Ovary (tissue), 7 donors: ENCODE measurements at regions not wholly inside any gene's neighbourhood (a gene's known extent, or its start where the extent isn't known, plus 50 kb on each side); places are given as distances from the start of the nearest gene placed in this dataset.
"Not testable (repeated sequence)": the region's sequence is repeated elsewhere in the genome, so short reads cannot be mapped to it uniquely, and the experiment has no call there.

Source experiments
- DNase-seq, 5 donors: peaks; one replicate each; pipeline ENCODE4 v3.0.0-alpha.2; 2019 to 2020
- H3K27ac ChIP-seq, 2 donors: fragments of 200-600 bp; one replicate each; pipeline versions ENCODE4 v1.5.1 to v1.8.0; 2019 to 2022
- H3K27me3 ChIP-seq: fragments of 200-600 bp; one replicate; pipeline ENCODE4 v1.8.0; 2022
- H3K36me3 ChIP-seq: fragments of 200-600 bp; sonication (generic); one replicate; pipeline ENCODE4 v1.5.1; 2019
- H3K4me1 ChIP-seq: one replicate; pipeline ENCODE4 v1.8.1; 2013; ENCODE audit warnings: mild to moderate bottlenecking, moderate library complexity; ENCODE audit not compliant: insufficient read depth
- H3K4me3 ChIP-seq: fragments of 200-600 bp; sonication (generic); one replicate; pipeline ENCODE4 v1.5.1; 2017
- H3K9me3 ChIP-seq, 2 donors: fragments of 200-600 bp in 1 of 2; sonication (generic) in 1 of 2; one replicate each; pipeline versions ENCODE4 v1.5.1 to v1.8.1; 2013 to 2019; ENCODE audit warnings: mild to moderate bottlenecking in 1 of 2, moderate library complexity in 1 of 2
- WGBS, 3 donors: extraction: QIAGEN DNeasy Blood & Tissue Kit in 1 of 3; methylation state at CpG; one replicate each; pipeline versions ENCODE4 v1.1.5 to v1.1.7; 2013 to 2017; 5-methylcytosine and 5-hydroxymethylcytosine counted together
- intact Hi-C, 4 donors: fragments of 100-400 bp; cut with DNase I; formaldehyde crosslinking; loops; one replicate each; pipeline versions ENCODE4 v1.11.0 to v1.15.1; 2022 to 2023
- donor health status: DM: no; HTN: no; CAD: no; lungs with moderate emphysema.
- donor health status: DM: no; HTN: no; CAD: no.
- donor health status: Bipolar disorder and iron deficiency.
- donor health status: DM: no; HTN: no; CAD: no.
- donor health status: DM: yes; HTN: yes; CAD: no.

- H3K4me3 ChIP-seq, H3K4me1 ChIP-seq, H3K27ac ChIP-seq, H3K36me3 ChIP-seq, intact Hi-C loops, DNase-seq, H3K9me3 ChIP-seq, H3K27me3 ChIP-seq: not testable (repeated sequence)
- WGBS, 3 donors, result no CpG with 5 or more reads among the region's 3 CpGs
Observed at GRCh38 chr2:87277734-87278133, 256.1 kb upstream of the PLGLB1 start.

DNA sequence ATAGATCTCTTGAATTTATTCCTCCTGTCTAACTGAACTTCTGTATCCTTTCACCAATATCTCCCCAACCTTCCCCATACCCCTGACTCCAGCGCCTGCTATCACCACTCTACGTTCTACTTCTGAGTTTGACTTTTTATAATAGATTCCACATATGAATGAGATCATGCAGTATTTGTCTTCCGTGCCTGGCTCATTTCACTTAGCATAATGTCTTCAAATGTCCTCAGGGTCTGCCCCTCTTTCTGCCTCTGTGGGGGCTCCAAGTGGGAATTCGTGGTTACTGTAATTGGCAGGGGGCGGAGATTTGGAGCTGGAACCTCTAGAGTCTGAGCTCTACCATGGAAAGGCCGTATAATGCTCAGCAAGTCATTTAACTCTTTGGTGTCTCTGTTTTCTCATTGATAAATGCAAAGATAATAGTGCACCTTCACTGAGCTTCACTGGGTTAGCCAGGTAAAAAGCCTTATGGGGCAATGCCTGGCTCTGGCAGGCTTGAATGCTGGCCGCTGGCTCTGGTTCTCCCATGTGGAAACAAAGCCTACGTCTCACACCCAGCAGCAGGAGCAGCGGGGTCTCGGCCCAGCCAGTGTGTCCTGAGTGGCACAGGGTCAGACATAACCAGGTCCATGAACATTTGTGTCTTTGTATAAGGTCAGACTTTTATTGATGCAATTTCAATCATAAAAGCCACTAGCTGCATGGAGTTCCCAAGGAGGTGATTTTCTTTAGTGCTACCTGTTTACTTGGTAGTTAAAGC lies 259.1 kb upstream of the PLGLB1 start:
- DNase-seq, H3K9me3 ChIP-seq, H3K27me3 ChIP-seq, H3K4me1 ChIP-seq, H3K36me3 ChIP-seq, intact Hi-C loops, H3K4me3 ChIP-seq, H3K27ac ChIP-seq: not testable (repeated sequence)
- 95 to 96% (median 96%) methylated on average over 4 of the region's 10 CpGs for WGBS, 3 donors

DNA sequence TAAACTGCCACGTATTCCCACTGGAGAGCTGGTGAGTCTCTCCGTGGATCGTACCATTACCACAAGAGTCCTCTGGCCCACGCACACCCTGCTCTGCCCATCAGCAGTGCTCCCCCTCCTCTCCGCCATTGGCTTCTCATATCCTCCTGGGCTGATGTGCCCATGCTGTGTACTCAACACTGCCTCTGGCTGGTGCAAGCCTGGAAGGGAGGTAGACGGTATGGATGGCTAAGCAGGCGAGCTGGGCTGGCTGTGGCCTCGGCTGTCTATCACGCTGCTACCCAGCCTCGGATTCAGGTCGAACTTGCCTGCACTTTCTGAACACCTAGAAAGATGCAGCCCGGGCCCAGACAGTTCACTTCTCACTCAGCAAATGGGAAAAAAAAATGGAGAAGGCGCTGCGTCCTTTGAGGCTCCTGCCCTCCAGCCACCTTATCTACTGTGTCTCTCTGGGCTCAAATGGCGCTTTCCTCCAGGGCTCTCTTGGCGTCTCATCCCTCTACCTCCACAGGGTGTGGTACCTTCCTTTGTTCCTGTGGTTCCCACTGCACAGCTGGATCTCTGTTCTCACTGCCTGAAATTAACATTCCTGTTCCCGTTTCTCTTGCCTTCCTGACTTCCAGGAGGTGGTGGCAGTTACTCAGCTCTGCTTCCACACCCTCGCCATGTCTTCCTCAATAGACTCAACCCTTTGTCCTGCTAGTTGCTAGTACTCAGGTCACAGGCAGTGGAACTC lies 262.3 kb upstream of the PLGLB1 start:
- H3K9me3 ChIP-seq, H3K4me3 ChIP-seq, DNase-seq, H3K36me3 ChIP-seq, intact Hi-C loops, H3K27ac ChIP-seq, H3K27me3 ChIP-seq, H3K4me1 ChIP-seq: not testable (repeated sequence)
- 77% methylated on average over 18 of the region's 18 CpGs for WGBS, 3 donors

DNA sequence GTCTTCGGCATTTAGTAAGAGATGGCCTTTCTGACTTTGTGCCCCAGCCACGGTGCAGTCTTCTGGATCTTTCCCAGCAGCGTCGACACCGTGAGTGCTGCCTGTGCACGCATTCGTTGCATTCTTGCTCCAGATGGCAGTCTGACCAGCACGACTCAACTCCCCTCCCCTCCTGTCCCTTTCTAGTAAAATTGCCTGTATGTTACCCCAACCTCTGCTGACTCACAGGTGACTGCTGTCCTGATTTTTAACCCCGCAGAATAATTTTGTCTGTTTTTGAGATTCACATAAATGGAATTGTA lies 262.8 kb upstream of the PLGLB1 start:
- H3K4me3 ChIP-seq, H3K9me3 ChIP-seq, H3K4me1 ChIP-seq, H3K27me3 ChIP-seq, DNase-seq, H3K36me3 ChIP-seq, intact Hi-C loops, H3K27ac ChIP-seq: not testable (repeated sequence)
- WGBS, 3 donors, result 66% methylated on average over 2 of the region's 9 CpGs; no CpG with 5 or more reads in 2 of the 3 donors

- H3K9me3 ChIP-seq, H3K4me3 ChIP-seq, intact Hi-C loops, H3K36me3 ChIP-seq, H3K27me3 ChIP-seq, H3K27ac ChIP-seq, DNase-seq, H3K4me1 ChIP-seq: not testable (repeated sequence)
- 60 to 65% (median 63%) methylated on average over 4 of the region's 4 CpGs for WGBS, 3 donors
Observed at GRCh38 chr2:87285139-87285538, 263.5 kb upstream of the PLGLB1 start.

- intact Hi-C loops, DNase-seq, H3K27ac ChIP-seq, H3K4me3 ChIP-seq, H3K36me3 ChIP-seq, H3K27me3 ChIP-seq, H3K9me3 ChIP-seq, H3K4me1 ChIP-seq: not testable (repeated sequence)
- 46 to 51% (median 48%) methylated on average over 4 to 6 of the region's 7 CpGs for WGBS, 3 donors
Observed at GRCh38 chr2:87290566-87291307, 269.1 kb upstream of the PLGLB1 start.

GRCh38 chr2:87291400-87292200 lies 270.0 kb upstream of the PLGLB1 start:
- intact Hi-C loops, H3K36me3 ChIP-seq, H3K27me3 ChIP-seq, H3K4me3 ChIP-seq, H3K4me1 ChIP-seq, DNase-seq, H3K9me3 ChIP-seq, H3K27ac ChIP-seq: not testable (repeated sequence)
- WGBS, 3 donors, result 72 to 78% (median 72%) methylated on average over 6 of the region's 7 CpGs

DNA sequence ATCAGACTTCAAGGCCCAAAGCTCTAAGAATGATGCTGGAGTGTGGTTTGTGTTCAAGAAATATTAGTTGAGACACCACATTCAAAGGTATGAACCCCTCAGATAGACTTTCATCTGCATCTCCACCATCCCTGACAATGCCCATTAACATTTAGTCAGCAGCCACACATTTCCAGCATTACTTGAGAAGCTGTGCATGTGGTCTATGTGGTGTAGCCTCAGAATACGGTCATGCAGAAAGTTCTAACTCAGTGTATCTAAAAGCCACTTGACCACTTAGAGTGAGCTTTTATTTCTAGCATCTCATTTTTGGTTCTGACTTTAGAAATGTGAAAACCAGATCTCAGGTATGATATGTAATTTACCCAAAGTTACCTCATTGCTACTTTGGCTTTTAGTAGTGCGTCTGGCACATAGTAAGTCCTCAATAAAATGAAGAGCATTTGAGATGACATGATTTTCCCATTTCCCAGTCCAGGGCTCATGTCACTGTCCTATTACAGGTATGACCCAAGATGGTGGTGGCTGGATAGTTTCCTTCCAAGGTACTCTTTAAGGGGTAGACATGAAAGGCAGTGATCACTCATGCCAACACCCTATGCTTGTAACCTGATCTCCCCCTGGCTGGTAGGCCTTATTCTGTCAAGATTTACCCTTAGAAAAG lies 272.4 kb upstream of the PLGLB1 start:
- H3K27ac ChIP-seq, H3K4me3 ChIP-seq, H3K4me1 ChIP-seq, H3K9me3 ChIP-seq, DNase-seq, H3K27me3 ChIP-seq, intact Hi-C loops, H3K36me3 ChIP-seq: not testable (repeated sequence)
- WGBS, 3 donors, result 92 to 100% (median 92%) methylated on average over 2 of the region's 2 CpGs

DNA sequence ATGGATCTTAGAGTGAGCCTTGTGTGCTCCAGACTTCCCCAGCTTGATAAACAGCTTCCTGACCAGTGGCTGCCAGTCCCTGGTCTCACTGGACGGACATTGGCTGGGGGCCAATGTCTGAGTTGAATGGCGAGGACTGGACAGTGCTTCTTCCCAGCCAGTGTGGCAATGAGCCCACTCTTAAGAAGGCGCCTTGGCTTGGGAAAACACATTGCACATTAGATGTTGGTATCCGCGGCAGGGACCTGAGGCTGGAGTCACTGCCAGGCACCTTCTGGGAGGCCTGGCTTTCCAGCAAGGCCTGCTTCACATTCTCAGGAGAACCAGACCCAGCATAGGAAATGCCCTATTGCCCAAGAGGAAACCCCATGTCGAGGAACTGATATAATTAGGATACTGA lies 273.5 kb upstream of the PLGLB1 start:
- intact Hi-C loops, DNase-seq, H3K27ac ChIP-seq, H3K9me3 ChIP-seq, H3K4me1 ChIP-seq, H3K36me3 ChIP-seq, H3K4me3 ChIP-seq, H3K27me3 ChIP-seq: not testable (repeated sequence)
- WGBS, 3 donors, result 37 to 75% (median 64%) methylated on average over 4 to 6 of the region's 6 CpGs

DNA sequence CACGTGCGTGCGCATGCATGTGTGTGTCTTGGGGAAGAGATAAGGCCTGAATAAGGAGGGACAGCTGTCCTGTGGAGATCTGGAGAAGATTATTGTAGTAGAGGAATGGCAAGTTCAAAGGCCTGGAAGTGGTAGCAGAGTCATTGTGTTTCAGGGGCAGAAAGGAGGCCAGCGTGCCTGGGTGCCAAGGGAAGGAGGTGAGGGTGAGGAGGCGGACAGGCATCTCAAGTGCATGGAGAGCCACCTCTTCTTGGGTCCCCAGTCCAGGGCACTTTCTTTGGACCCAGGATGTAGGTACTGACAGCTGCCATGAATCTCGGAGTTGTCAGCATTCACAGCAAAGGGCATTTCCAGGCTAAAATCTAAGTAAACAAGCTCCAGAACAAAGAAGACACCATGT lies 279.7 kb upstream of the PLGLB1 start:
- DNase-seq, intact Hi-C loops, H3K27ac ChIP-seq, H3K36me3 ChIP-seq, H3K4me3 ChIP-seq, H3K9me3 ChIP-seq, H3K27me3 ChIP-seq, H3K4me1 ChIP-seq: not testable (repeated sequence)
- 83 to 86% (median 86%) methylated on average over 6 of the region's 6 CpGs for WGBS, 3 donors

DNA sequence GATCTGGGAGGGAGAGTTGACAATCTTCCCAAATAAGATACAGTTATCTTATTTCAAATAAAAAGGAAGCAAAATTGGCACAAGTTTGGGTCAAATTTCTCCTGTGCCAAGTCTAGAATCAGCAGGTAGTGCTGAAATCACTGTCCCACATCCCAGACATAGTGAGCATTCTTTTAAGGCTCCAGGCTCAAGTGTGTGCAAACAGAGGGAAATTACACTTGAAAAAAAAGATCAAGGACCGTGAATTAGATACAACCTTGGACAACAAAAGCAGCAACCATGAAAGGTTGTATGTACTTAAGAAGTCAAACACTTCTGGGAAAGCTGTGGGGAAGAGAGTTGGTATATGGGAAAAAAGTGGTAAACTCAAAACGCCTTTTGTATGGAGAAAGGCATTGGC lies 280.2 kb upstream of the PLGLB1 start:
- H3K27ac ChIP-seq, H3K4me3 ChIP-seq, DNase-seq, H3K4me1 ChIP-seq, H3K9me3 ChIP-seq, H3K27me3 ChIP-seq, H3K36me3 ChIP-seq, intact Hi-C loops: not testable (repeated sequence)
- 33 to 68% (median 42%) methylated on average over 1 to 2 of the region's 2 CpGs for WGBS, 3 donors
